ENCODE measurements at regions not wholly inside any gene's neighbourhood (a gene's known extent, or its start where the extent isn't known, plus 50 kb on each side); places are given as distances from the start of the nearest gene placed in this dataset.

DNA sequence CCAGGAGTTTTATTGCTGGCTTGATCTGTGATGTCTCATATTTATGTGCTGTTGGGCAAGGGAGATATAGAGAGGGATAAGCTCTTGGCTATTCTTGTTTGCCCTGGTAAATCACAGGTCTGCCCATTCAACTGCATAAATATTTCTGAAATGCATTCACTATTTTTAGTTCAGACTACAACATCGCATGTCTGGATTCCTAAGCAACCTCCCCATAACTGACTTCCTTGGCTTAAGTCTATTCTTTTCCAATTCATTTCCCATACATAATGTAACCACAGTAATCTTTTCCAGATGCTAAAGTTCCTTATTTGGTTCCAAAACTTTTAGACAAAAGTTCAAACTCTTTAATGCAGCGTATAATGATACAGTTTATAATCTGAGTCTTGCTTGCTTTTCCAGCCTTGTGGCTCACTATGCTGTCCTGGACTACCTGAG, 321.4 kb upstream of the ACTBL2 start:
- DNase-seq (ENCODE audit: low read depth in 3 of 3): no peak

GRCh38 chr5:57802131-57802530, 319.5 kb upstream of the ACTBL2 start:
- DNase-seq (ENCODE audit: low read depth in 3 of 3): no peak

DNA sequence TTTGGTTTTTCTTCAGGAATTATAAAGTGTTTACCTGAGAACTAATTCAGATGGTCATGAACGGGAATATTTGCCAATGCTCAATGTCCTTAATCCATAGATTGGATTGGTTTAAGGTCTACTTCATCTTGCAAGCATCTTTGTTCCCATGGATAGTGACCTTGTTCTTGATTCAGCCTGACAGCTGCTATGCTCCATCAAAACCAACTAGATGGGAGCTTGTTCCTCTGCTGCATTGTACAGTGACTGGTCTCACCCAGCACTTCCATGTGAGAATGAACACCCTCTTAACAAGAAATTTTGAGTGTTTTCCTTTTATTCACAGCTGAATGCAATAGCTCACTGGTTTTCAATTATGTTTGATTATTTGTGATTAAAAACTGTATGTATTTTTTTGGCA, 312.6 kb upstream of the ACTBL2 start:
- no peak for DNase-seq (ENCODE audit: low read depth in 3 of 3)

DNA sequence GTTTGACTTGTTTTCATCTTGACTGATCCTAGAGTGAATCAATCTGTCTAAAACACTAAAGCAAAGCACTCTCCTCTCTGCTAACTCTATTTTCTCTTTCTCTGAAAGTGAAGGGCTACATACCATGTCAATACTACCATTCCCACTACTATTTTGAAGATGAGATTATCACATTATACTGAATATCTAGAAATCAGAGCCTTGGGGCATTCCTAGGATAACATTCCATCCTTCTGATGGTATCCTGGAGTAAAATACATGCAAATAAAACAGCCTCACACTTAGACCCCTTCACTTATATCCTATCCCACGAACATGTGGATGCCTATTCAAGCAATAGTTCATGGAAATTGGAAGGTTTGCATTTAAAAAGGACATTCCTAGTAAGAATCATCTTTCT, 309.3 kb upstream of the ACTBL2 start:
- DNase-seq (ENCODE audit: low read depth in 3 of 3): no peak

- no peak for DNase-seq (ENCODE audit: low read depth in 3 of 3)
Observed at GRCh38 chr5:57785946-57786345, 303.3 kb upstream of the ACTBL2 start.

DNA sequence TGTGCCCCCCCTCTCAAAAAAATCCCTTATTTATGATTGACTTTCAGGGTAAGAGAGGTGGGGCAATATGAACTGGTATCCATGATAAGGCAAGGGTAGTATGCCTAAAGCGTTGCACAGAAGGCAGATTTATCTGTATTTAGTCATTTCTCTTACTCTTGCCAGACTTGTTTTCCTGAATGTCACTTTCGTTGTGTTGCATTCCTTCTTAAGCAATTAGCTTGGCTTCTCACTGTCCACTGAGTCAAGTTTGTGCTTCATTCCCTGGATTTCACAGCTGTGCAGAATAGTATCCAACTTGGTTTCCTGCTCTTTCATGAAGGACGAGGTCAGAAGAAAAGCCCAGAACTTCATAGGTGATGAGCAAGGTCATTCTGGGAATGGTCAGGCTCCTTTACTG, 301.5 kb upstream of the ACTBL2 start:
- no peak for DNase-seq (ENCODE audit: low read depth in 3 of 3)

DNA sequence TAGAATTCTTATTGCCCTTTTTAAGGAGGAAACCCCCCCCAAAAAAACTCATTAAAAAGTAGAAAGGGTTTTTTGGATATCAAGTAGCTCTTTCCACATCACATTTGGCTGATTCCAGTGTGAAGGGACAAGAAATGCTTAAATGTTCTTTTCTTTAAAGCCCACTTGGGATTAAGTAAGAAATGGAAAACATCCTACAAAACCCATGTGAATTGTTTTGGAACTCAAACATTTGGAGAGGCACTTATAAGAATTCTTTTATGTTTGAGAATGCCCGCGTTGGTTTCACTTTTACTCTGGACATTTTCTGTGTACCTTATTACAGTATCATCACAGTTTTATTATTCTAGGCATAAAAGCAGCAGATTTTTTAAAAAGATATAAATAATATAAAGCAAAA, 301.1 kb upstream of the ACTBL2 start:
- DNase-seq (ENCODE audit: low read depth in 3 of 3): no peak

- no peak for DNase-seq (ENCODE audit: low read depth in 3 of 3)
Observed at GRCh38 chr5:57780961-57781325, 298.3 kb upstream of the ACTBL2 start.

DNA sequence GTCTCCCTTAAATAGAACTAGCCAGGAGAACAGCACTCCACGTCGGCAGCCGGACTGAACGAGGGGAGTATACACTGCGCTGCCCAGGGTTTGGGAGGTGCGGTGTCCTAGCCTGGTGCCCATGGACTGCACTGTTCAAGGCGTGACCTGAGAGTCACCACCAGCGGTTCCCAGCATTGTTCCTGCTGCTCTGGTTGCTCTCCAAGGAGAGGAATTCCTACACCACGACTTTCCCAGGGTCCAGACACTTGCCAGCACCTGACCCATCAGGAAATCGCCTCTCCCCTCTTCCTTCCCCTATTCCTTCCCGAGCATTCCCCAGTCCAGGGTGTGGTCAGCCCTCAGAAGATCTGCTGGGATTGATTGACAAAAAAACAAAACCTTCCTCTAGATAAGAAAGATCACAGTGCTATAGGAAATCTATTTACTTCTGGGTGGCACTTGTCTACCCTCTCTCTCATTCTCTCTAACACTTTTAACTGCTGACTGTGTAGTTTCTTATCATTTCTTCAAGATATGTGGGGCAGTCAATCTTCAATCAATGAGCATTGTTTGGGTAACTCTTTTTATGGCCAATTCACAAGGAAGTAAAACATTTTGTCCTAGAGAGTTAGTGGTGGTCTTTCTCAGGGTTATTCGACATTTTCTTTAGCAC, 297.8 kb upstream of the ACTBL2 start:
- DNase-seq (ENCODE audit: low read depth in 3 of 3): no peak

DNA sequence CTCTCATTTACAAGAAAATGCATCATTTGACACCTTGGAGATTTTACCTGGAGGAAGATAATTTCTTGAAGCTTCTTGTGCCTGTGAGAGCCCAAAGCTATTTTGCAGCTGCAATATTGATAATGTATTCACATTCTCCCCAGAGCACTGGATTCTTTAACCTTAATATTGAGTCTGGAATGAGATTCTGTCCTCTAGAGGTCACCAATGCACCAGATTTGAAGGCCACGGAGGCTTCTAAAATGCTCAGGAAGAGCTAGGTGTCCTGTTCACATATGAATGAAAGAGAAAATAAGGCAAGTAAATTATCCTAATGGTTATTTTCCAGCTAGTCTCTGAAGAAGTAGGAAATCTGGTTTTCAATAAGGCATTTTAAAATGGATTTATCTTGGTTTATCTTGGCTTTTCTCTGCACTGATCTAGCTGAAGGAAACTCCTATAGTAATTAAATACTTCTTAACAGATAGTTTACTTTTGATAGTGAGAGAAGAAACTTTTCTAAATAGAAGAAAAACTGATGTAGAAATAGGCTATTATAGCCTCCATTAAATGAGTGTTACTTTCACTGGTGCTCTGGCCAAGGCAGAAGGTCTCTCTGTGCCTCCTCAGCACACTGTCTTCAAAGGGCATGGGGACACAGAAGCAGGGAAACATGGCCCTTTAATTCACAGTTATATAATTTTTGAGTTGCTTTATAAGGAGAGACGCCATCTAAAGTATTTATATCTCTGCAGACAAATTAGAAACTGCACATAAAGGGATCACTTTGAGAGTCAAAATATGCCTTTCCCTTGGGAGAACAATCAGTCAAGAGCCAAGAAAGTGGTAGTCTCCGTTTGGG, 297.0 kb upstream of the ACTBL2 start:
- no peak for DNase-seq (ENCODE audit: low read depth in 3 of 3)

- DNase-seq (ENCODE audit: low read depth in 3 of 3): no peak
Observed at GRCh38 chr5:57778501-57779091, 296.0 kb upstream of the ACTBL2 start.

- DNase-seq (ENCODE audit: low read depth in 3 of 3): no peak
Observed at GRCh38 chr5:57777174-57777581, 294.6 kb upstream of the ACTBL2 start.

- DNase-seq (ENCODE audit: low read depth in 3 of 3): no peak
Observed at GRCh38 chr5:57776035-57776434, 293.4 kb upstream of the ACTBL2 start.

GRCh38 chr5:57774439-57774838, 291.8 kb upstream of the ACTBL2 start:
- no peak for DNase-seq (ENCODE audit: low read depth in 3 of 3)

GRCh38 chr5:57772512-57772911, 289.9 kb upstream of the ACTBL2 start:
- no peak for DNase-seq (ENCODE audit: low read depth in 3 of 3)

DNA sequence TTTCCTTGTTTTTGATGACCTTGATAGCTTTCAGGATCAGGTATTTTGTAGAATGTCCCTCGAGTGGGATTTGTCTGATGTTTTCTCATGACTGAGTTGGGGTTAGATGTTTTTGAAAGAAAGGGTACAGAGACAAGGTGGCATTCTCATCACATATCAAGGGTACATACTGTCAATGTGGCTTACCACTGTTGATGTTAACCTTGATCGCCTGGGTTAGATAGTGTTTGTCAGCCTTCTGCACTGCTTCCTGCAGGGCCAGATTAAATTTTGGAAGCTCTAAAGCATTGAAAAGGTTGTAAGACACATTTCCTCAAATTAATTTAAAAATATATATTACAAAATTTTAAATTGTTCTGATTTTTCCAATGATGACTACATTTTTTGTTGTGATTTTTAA, 287.4 kb upstream of the ACTBL2 start:
- DNase-seq (ENCODE audit: low read depth in 3 of 3): no peak

- no peak for DNase-seq (ENCODE audit: low read depth in 3 of 3)
Observed at GRCh38 chr5:57768745-57769144, 286.1 kb upstream of the ACTBL2 start.

- DNase-seq (ENCODE audit: low read depth in 3 of 3): no peak
Observed at GRCh38 chr5:57764479-57765089, 282.0 kb upstream of the ACTBL2 start.

DNA sequence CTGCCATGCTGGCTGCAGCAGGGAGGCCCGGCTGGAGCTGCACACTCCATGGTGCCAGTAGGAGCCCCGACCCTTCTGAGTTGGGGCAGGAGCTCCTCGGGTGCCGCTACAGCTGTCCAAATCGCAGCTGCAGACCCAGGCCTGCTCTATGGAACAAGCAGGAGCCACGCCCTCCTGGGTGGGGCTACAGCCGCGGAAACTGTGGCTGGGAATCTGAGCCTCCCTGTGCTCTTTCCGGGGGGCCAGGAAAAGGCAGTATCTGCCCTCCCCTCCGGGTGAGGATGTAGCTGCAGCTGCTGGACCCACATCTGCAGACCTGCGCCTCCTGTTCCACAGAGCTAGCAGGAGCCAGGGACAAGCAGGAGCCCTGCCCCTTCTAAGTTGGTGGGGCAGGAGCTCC, 278.9 kb upstream of the ACTBL2 start:
- DNase-seq (ENCODE audit: low read depth in 3 of 3): no peak

DNA sequence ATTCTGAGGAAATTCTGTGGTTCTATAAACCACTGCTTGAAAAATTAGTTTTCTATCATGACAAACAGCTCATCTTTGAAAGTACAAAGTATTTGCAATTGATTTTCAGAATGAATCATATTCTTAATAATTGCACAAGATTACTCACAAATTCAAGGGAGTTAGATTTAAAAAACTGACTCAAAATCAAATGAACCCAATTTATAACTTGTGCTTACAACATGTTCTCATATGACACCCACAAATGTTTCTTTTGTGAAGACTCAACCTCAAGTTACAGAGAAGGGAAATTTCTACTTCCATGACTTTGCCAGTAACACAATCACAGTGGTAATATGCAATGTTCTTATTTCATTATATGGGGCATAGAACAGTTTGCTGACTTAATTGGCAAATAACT, 272.0 kb upstream of the ACTBL2 start:
- DNase-seq (ENCODE audit: low read depth in 3 of 3): no peak

DNA sequence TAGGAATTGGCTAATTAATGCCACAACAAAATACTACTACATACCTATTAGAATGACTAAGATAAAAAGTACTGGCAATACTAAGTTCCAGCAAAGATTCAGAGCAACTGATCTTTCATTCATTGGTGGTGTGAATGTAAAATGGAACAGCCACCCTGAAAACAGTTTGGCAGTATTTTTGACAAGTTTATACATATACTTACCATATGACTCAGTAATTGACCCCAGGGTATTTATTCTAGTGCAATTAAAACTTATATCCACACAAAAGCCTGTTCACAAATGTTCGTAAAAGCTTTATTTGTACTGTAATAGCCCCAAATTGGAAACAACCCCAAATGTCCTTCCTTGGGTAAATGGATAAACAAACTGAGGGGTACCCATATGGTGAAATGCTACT, 270.8 kb upstream of the ACTBL2 start:
- no peak for DNase-seq (ENCODE audit: low read depth in 3 of 3)

- no peak for DNase-seq (ENCODE audit: low read depth in 3 of 3)
Observed at GRCh38 chr5:57751710-57752109, 269.1 kb upstream of the ACTBL2 start.

DNA sequence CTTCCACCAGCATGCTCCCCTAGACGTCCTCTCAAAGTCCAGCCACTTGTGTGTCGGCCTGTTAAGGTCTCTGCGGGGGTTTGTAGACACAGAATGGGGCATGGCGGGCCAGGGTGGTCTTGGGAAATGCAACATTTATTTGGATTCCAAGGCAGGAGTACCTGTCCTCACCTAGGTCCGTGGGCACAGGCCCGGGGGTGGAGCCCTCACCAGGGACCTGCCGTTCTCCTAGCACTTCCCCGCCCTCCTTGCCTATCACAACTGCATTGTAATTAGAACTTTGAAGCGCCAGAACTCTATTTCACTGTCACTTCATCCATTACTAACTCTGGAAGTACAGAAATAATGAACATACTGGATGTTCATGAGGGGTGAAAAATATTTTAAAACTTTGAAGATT, 268.3 kb upstream of the ACTBL2 start:
- no peak for DNase-seq (ENCODE audit: low read depth in 3 of 3)
